ENCODE measurements at regions not wholly inside any gene's neighbourhood (a gene's known extent, or its start where the extent isn't known, plus 50 kb on each side); places are given as distances from the start of the nearest gene placed in this dataset.

DNA sequence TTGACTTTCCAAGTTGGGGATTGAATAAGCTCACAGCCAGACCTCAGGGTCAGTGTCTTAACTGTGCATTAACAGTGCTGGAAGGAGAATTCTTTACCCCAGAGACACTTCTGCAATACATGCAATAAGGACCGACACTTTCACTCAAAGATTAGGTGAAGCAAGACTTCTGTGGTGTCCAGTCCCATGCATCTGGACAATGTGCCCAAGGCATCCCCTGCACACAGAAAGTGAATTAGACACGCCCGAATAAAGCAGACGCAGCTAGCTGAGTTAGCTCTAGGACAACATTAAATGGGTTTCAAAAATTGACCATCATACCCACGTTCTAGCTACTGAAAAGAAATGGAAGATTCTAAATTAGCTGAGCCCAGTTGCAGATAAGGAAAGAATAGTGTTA lies 223.9 kb upstream of the NR2F2 start:
- no peaks in the 10 kb centered on the region for H3K9me1 ChIP-seq (ENCODE audit: control insufficient read depth, extremely low read depth, insufficient read depth, low read length)
- FAIRE-seq = no peak
- H3K27me3 ChIP-seq (ENCODE audit: control insufficient read depth, extremely low read depth, insufficient read depth, low read length) = no peaks in the 10 kb centered on the region
- H4K20me1 ChIP-seq (ENCODE audit: control insufficient read depth, extremely low read depth, insufficient read depth, low read length) = no peaks in the 10 kb centered on the region
- H3K9ac ChIP-seq (ENCODE audit: control insufficient read depth, extremely low read depth, insufficient read depth, low read length) = no peak overlapping the region
- H3K4me2 ChIP-seq (ENCODE audit: control insufficient read depth, extremely low read depth, insufficient read depth, low read depth, low read length) = no peak overlapping the region
- TF ChIP-seq, protein P1, sequence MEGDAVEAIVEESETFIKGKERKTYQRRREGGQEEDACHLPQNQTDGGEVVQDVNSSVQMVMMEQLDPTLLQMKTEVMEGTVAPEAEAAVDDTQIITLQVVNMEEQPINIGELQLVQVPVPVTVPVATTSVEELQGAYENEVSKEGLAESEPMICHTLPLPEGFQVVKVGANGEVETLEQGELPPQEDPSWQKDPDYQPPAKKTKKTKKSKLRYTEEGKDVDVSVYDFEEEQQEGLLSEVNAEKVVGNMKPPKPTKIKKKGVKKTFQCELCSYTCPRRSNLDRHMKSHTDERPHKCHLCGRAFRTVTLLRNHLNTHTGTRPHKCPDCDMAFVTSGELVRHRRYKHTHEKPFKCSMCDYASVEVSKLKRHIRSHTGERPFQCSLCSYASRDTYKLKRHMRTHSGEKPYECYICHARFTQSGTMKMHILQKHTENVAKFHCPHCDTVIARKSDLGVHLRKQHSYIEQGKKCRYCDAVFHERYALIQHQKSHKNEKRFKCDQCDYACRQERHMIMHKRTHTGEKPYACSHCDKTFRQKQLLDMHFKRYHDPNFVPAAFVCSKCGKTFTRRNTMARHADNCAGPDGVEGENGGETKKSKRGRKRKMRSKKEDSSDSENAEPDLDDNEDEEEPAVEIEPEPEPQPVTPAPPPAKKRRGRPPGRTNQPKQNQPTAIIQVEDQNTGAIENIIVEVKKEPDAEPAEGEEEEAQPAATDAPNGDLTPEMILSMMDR (optimal IDR thresholded peaks at IDR 0.05 in 1 of 3, IDR thresholded peaks at IDR 0.05 in 1 of 3, conservative IDR thresholded peaks at IDR 0.05 in 1 of 3; ENCODE audit: extremely low read depth in 1 of 3, insufficient read depth in 2 of 3, low read length in 3 of 3) = no peak
- TF ChIP-seq EZH2 (IDR thresholded peaks at IDR 0.05; ENCODE audit: low read length) = no peak
- no peaks in the 10 kb centered on the region for H3K36me3 ChIP-seq (ENCODE audit: control insufficient read depth in 2 of 2, extremely low read depth in 1 of 2, insufficient read depth in 2 of 2, low read length in 2 of 2)
- H2AFZ ChIP-seq (ENCODE audit: control insufficient read depth, low read length) = no peak overlapping the region
- dilution Hi-C loops (cut with MboI; ENCODE audit: extremely low pct_ligation_motif_present, low sequenced_read_pairs) = no loop called here
- H3K4me1 ChIP-seq (ENCODE audit: control insufficient read depth, extremely low read depth, insufficient read depth, low read length) = no peaks in the 10 kb centered on the region
- H3K27ac ChIP-seq (ENCODE audit: control insufficient read depth, insufficient read depth, low read length) = no peak overlapping the region
- no peak for DNase-seq (ENCODE audit: low read depth, low spot score)
- H3K9me3 ChIP-seq (ENCODE audit: control insufficient read depth, low read depth, low read length) = no peaks in the 10 kb centered on the region
- H3K79me2 ChIP-seq (ENCODE audit: control insufficient read depth, insufficient read depth, low read length) = no peaks in the 10 kb centered on the region
- no peak overlapping the region for H3K4me3 ChIP-seq (ENCODE audit: control insufficient read depth in 2 of 3, extremely low read depth in 1 of 3, insufficient read depth in 2 of 3, low read depth in 1 of 3, low read length in 3 of 3)

DNA sequence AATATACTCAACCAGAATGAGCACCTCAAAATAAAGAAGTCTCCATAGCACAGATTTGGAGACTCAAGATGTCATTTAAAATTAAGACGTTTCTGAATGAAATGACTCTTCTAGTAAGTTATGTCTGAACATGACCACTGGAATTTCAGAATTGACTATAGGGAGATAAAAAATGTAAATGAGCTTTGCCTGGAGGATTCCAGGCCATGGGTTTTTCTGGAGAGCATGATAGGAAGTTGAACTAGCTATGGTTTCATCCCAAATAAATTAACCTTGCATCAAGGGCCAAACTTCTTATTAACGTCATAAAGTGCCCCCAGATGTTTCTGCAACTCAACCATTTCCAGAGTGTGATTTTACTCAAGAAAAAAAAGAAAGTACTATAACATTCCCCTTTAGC lies 222.6 kb upstream of the NR2F2 start:
- FAIRE-seq (no peak), DNase-seq (ENCODE audit: low read depth, low spot score) (no peak)
- H3K9me3 ChIP-seq (ENCODE audit: control insufficient read depth, low read depth, low read length) = no peaks in the 10 kb centered on the region
- no peaks in the 10 kb centered on the region for H3K9me1 ChIP-seq (ENCODE audit: control insufficient read depth, extremely low read depth, insufficient read depth, low read length)
- H3K27me3 ChIP-seq (ENCODE audit: control insufficient read depth, extremely low read depth, insufficient read depth, low read length) = no peaks in the 10 kb centered on the region
- TF ChIP-seq EZH2 (IDR thresholded peaks at IDR 0.05; ENCODE audit: low read length) = no peak
- TF ChIP-seq, protein P1 (optimal IDR thresholded peaks at IDR 0.05 in 1 of 3, IDR thresholded peaks at IDR 0.05 in 1 of 3, conservative IDR thresholded peaks at IDR 0.05 in 1 of 3; ENCODE audit: extremely low read depth in 1 of 3, insufficient read depth in 2 of 3, low read length in 3 of 3) = no peak
- H2AFZ ChIP-seq (ENCODE audit: control insufficient read depth, low read length) = no peak overlapping the region
- H3K9ac ChIP-seq (ENCODE audit: control insufficient read depth, extremely low read depth, insufficient read depth, low read length) = no peak overlapping the region
- no peak overlapping the region for H3K4me3 ChIP-seq (ENCODE audit: control insufficient read depth in 2 of 3, extremely low read depth in 1 of 3, insufficient read depth in 2 of 3, low read depth in 1 of 3, low read length in 3 of 3)
- H4K20me1 ChIP-seq (ENCODE audit: control insufficient read depth, extremely low read depth, insufficient read depth, low read length) = no peaks in the 10 kb centered on the region
- no peaks in the 10 kb centered on the region for H3K4me1 ChIP-seq (ENCODE audit: control insufficient read depth, extremely low read depth, insufficient read depth, low read length)
- H3K27ac ChIP-seq (ENCODE audit: control insufficient read depth, insufficient read depth, low read length) = no peak overlapping the region
- H3K79me2 ChIP-seq (ENCODE audit: control insufficient read depth, insufficient read depth, low read length) = no peaks in the 10 kb centered on the region
- H3K4me2 ChIP-seq (ENCODE audit: control insufficient read depth, extremely low read depth, insufficient read depth, low read depth, low read length) = no peak overlapping the region
- H3K36me3 ChIP-seq (ENCODE audit: control insufficient read depth in 2 of 2, extremely low read depth in 1 of 2, insufficient read depth in 2 of 2, low read length in 2 of 2) = no peaks in the 10 kb centered on the region
- dilution Hi-C loops (cut with MboI; ENCODE audit: extremely low pct_ligation_motif_present, low sequenced_read_pairs) = no loop called here

Data from keratinocyte (primary cell).